ENCODE measurements at regions not wholly inside any gene's neighbourhood (a gene's known extent, or its start where the extent isn't known, plus 50 kb on each side); places are given as distances from the start of the nearest gene placed in this dataset.

GRCh38 chr2:67752199-67752598, 310.6 kb downstream of the C1D start:
- H3K4me1 ChIP-seq (ENCODE audit: control insufficient read depth, extremely low read depth, insufficient read depth, low read length): peaks cover 9% of the 10 kb centered on the region
- no peak overlapping the region for H3K4me3 ChIP-seq (ENCODE audit: control insufficient read depth in 2 of 3, extremely low read depth in 1 of 3, insufficient read depth in 2 of 3, low read depth in 1 of 3, low read length in 3 of 3)
- no peak for DNase-seq (ENCODE audit: low read depth, low spot score)
- H2AFZ ChIP-seq (ENCODE audit: control insufficient read depth, low read length): no peak overlapping the region
- TF ChIP-seq EZH2 (IDR thresholded peaks at IDR 0.05; ENCODE audit: low read length) (no peak), CTCF (optimal IDR thresholded peaks at IDR 0.05 in 1 of 3, IDR thresholded peaks at IDR 0.05 in 1 of 3, conservative IDR thresholded peaks at IDR 0.05 in 1 of 3; ENCODE audit: extremely low read depth in 1 of 3, insufficient read depth in 2 of 3, low read length in 3 of 3) (no peak)
- no peak for FAIRE-seq
- no peak overlapping the region for H3K4me2 ChIP-seq (ENCODE audit: control insufficient read depth, extremely low read depth, insufficient read depth, low read depth, low read length)
- no peaks in the 10 kb centered on the region for H3K79me2 ChIP-seq (ENCODE audit: control insufficient read depth, insufficient read depth, low read length)
- dilution Hi-C loops (cut with MboI; ENCODE audit: extremely low pct_ligation_motif_present, low sequenced_read_pairs): no loop called here
- H3K27me3 ChIP-seq (ENCODE audit: control insufficient read depth, extremely low read depth, insufficient read depth, low read length): no peaks in the 10 kb centered on the region
- H3K9ac ChIP-seq (ENCODE audit: control insufficient read depth, extremely low read depth, insufficient read depth, low read length): no peak overlapping the region
- no peaks in the 10 kb centered on the region for H3K9me3 ChIP-seq (ENCODE audit: control insufficient read depth, low read depth, low read length)
- H3K27ac ChIP-seq (ENCODE audit: control insufficient read depth, insufficient read depth, low read length): no peak overlapping the region
- H3K9me1 ChIP-seq (ENCODE audit: control insufficient read depth, extremely low read depth, insufficient read depth, low read length): no peaks in the 10 kb centered on the region
- H4K20me1 ChIP-seq (ENCODE audit: control insufficient read depth, extremely low read depth, insufficient read depth, low read length): no peaks in the 10 kb centered on the region
- H3K36me3 ChIP-seq (ENCODE audit: control insufficient read depth in 2 of 2, extremely low read depth in 1 of 2, insufficient read depth in 2 of 2, low read length in 2 of 2): no peaks in the 10 kb centered on the region

- Histone ChIP-seq H4K20me1 (ENCODE audit: control insufficient read depth, extremely low read depth, insufficient read depth, low read length) (no peaks in the 10 kb centered on the region), H3K9me3 (ENCODE audit: control insufficient read depth, low read depth, low read length) (no peaks in the 10 kb centered on the region), H3K27ac (ENCODE audit: control insufficient read depth, insufficient read depth, low read length) (no peak overlapping the region), H3K4me1 (ENCODE audit: control insufficient read depth, extremely low read depth, insufficient read depth, low read length) (peaks cover 9% of the 10 kb centered on the region), H3K9me1 (ENCODE audit: control insufficient read depth, extremely low read depth, insufficient read depth, low read length) (no peaks in the 10 kb centered on the region), H3K4me3 (ENCODE audit: control insufficient read depth in 2 of 3, extremely low read depth in 1 of 3, insufficient read depth in 2 of 3, low read depth in 1 of 3, low read length in 3 of 3) (no peak overlapping the region), H2AFZ (ENCODE audit: control insufficient read depth, low read length) (no peak overlapping the region), H3K9ac (ENCODE audit: control insufficient read depth, extremely low read depth, insufficient read depth, low read length) (no peak overlapping the region), H3K27me3 (ENCODE audit: control insufficient read depth, extremely low read depth, insufficient read depth, low read length) (no peaks in the 10 kb centered on the region), H3K36me3 (ENCODE audit: control insufficient read depth in 2 of 2, extremely low read depth in 1 of 2, insufficient read depth in 2 of 2, low read length in 2 of 2) (no peaks in the 10 kb centered on the region), H3K4me2 (ENCODE audit: control insufficient read depth, extremely low read depth, insufficient read depth, low read depth, low read length) (no peak overlapping the region), H3K79me2 (ENCODE audit: control insufficient read depth, insufficient read depth, low read length) (no peaks in the 10 kb centered on the region)
- peak; percentile 49 for FAIRE-seq
- peak; percentile 44 for DNase-seq (ENCODE audit: low read depth, low spot score)
- TF ChIP-seq EZH2 (IDR thresholded peaks at IDR 0.05; ENCODE audit: low read length) (no peak), CTCF (optimal IDR thresholded peaks at IDR 0.05 in 1 of 3, IDR thresholded peaks at IDR 0.05 in 1 of 3, conservative IDR thresholded peaks at IDR 0.05 in 1 of 3; ENCODE audit: extremely low read depth in 1 of 3, insufficient read depth in 2 of 3, low read length in 3 of 3) (no peak)
- dilution Hi-C loops (cut with MboI; ENCODE audit: extremely low pct_ligation_motif_present, low sequenced_read_pairs): no loop called here
Measured at GRCh38 chr2:67752969-67753368, 309.8 kb downstream of the C1D start.
